ENCODE measurements at regions not wholly inside any gene's neighbourhood (a gene's known extent, or its start where the extent isn't known, plus 50 kb on each side); places are given as distances from the start of the nearest gene placed in this dataset.

- no peak overlapping the region for H3K4me3 ChIP-seq (ENCODE audit: low read depth, poor library complexity, severe bottlenecking)
- intact Hi-C loops (cut with DNase I; ENCODE audit: low total_unique reads) = no loop called here
- WGBS, 2 donors = 24 to 38% methylated on average over 1 of the region's 1 CpG
- no peak for TF ChIP-seq POLR2A (IDR thresholded peaks at IDR 0.05)
- TF ChIP-seq CTCF (IDR thresholded peaks at IDR 0.05) = no peak
- DNase-seq (ENCODE audit: low spot score in 2 of 2) = no peak
Measured at GRCh38 chr2:192379736-192380135, 185.0 kb upstream of the TMEFF2 start.

- no peak overlapping the region for H3K4me3 ChIP-seq (ENCODE audit: low read depth, poor library complexity, severe bottlenecking)
- no peak for DNase-seq (ENCODE audit: low spot score in 2 of 2)
Measured at GRCh38 chr2:192377173-192377572, 182.4 kb upstream of the TMEFF2 start.

GRCh38 chr2:192373754-192374153 is 179.0 kb upstream of the TMEFF2 start:
- DNase-seq (ENCODE audit: low spot score in 2 of 2) = no peak
- intact Hi-C loops (cut with DNase I; ENCODE audit: low total_unique reads) = no loop called here
- TF ChIP-seq CTCF (IDR thresholded peaks at IDR 0.05) = no peak
- H3K4me3 ChIP-seq (ENCODE audit: low read depth, poor library complexity, severe bottlenecking) = no peak overlapping the region
- 55 to 59% methylated on average over 2 of the region's 2 CpGs for WGBS, 2 donors

More at GRCh38 chr2:192377173-192377572, 182.4 kb upstream of the TMEFF2 start:
- TF ChIP-seq CTCF (IDR thresholded peaks at IDR 0.05) (no peak), POLR2A (IDR thresholded peaks at IDR 0.05) (no peak)
- intact Hi-C loops (cut with DNase I; ENCODE audit: low total_unique reads) = no loop called here

- WGBS, 2 donors = 71 to 72% methylated on average over 6 of the region's 6 CpGs
- TF ChIP-seq POLR2A (IDR thresholded peaks at IDR 0.05) (no peak), CTCF (IDR thresholded peaks at IDR 0.05) (no peak)
- intact Hi-C loops (cut with DNase I; ENCODE audit: low total_unique reads) = no loop called here
- DNase-seq (ENCODE audit: low spot score in 2 of 2) = no peak
- H3K4me3 ChIP-seq (ENCODE audit: low read depth, poor library complexity, severe bottlenecking) = no peak overlapping the region
Measured at GRCh38 chr2:192373221-192373620, 178.5 kb upstream of the TMEFF2 start.

GRCh38 chr2:192369969-192370368 is 175.2 kb upstream of the TMEFF2 start:
- TF ChIP-seq POLR2A (IDR thresholded peaks at IDR 0.05) (no peak), CTCF (IDR thresholded peaks at IDR 0.05) (no peak)
- DNase-seq (ENCODE audit: low spot score in 2 of 2) = no peak
- 69 to 80% methylated on average over 3 of the region's 3 CpGs for WGBS, 2 donors
- intact Hi-C loops (cut with DNase I; ENCODE audit: low total_unique reads) = no loop called here
- no peak overlapping the region for H3K4me3 ChIP-seq (ENCODE audit: low read depth, poor library complexity, severe bottlenecking)

- TF ChIP-seq CTCF (IDR thresholded peaks at IDR 0.05) = no peak
Measured at GRCh38 chr2:192357217-192357616, 162.5 kb upstream of the TMEFF2 start.

More at GRCh38 chr2:192357217-192357616, 162.5 kb upstream of the TMEFF2 start:
- no peak overlapping the region for H3K4me3 ChIP-seq (ENCODE audit: low read depth, poor library complexity, severe bottlenecking)
- DNase-seq (ENCODE audit: low spot score in 2 of 2) = no peak
- WGBS, 2 donors = 68 to 69% methylated on average over 3 of the region's 3 CpGs
- intact Hi-C loops (cut with DNase I; ENCODE audit: low total_unique reads) = no loop called here

All from lower leg skin (tissue), 4 donors.